ENCODE measurements at regions not wholly inside any gene's neighbourhood (a gene's known extent, or its start where the extent isn't known, plus 50 kb on each side); places are given as distances from the start of the nearest gene placed in this dataset.
"Not testable (repeated sequence)": the region's sequence is repeated elsewhere in the genome, so short reads cannot be mapped to it uniquely, and the experiment has no call there.

DNA sequence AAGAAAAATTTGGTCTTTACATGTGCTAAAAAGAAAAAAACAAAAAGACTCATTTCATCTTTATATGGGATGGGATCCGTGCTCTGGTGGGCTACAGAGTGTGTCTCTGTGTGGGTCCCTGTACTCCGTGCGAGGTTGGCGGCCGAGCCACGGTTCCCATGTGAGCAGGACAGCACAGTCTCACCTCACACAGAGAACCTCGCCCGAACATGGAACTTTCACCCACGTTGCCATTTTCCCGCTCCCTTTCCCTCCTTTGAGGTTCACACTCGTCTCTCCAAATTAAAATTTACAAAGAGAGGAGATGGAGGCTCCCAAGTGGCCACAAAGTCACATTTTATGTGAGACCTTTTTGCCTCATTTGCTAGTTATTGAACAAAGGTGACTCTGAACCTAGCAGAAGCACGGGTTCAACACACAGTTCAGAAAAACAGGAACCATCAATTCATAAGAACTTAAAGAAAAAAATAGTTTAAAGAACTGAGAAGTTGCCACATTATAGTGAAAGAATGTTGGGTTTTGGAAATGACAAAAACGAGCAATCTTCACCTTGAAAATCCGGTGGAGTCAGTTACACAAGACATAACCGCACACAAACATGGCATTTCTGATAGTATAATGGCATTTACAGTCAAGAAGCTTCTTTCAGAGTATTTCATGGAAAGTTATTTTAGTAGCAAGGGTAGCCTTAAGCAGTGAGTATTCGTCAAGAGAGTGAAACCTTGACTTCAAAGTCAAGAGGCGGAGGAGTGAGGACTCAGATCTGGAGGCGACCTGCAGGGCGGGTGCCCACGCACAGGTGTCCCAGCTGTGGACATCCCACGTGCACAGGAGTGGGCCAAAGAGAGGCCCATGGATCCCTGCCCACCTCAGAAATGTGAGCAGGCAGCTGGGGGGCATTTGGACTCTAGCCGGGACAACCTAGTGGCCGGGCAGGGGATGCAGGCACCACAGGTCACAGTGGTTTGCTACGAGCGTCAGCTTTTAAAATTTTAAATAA lies 277.2 kb upstream of the PLGLB2 start:
- DNase-seq (ENCODE audit: low spot score); H3K4me1 ChIP-seq (ENCODE audit: control insufficient read depth in 1 of 2, low read depth in 2 of 2); H3K4me3 ChIP-seq; H3K9me3 ChIP-seq; H3K27me3 ChIP-seq (replicated peaks; ENCODE audit: insufficient read depth); H3K27ac ChIP-seq; ATAC-seq (ENCODE audit: insufficient number of reproducible peaks, low FRiP score, low read depth); H3K36me3 ChIP-seq: not testable (repeated sequence)

GRCh38 chr2:87471478-87471877 lies 276.4 kb upstream of the PLGLB2 start:
- ATAC-seq (ENCODE audit: insufficient number of reproducible peaks, low FRiP score, low read depth); DNase-seq (ENCODE audit: low spot score); H3K9me3 ChIP-seq; H3K36me3 ChIP-seq; H3K27ac ChIP-seq; H3K4me1 ChIP-seq (ENCODE audit: control insufficient read depth in 1 of 2, low read depth in 2 of 2); H3K27me3 ChIP-seq (replicated peaks; ENCODE audit: insufficient read depth); H3K4me3 ChIP-seq: not testable (repeated sequence)

DNA sequence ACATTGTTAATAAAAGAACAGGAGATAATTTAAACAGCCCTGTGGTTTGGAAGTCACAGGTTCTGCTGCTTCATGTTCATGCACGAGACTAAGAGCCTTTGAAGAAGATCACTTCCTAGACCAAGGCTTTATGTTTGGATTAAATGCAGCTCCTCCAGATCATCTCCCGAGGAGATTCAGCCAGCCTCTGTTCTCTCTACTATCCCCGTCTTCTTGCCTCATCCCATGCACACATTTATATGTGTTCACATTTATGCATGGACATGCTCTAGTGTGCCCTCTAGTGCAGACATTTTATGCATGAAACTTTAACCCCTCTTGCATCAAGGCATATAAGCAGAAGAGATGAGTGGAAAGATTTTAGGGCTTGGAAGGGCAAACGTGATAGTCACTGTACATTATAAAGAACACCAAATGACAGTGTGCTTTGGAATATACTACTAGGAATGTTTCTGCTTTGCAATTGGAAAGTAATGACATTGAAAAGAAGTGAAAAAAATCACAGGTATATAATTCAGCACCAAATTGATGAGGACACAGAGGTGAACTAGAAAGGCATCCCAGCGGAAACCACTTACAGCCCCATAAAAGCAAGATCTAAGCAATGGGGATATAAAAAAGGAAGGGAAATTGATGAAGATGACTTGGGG lies 271.5 kb upstream of the PLGLB2 start:
- not testable (repeated sequence) for H3K27me3 ChIP-seq (replicated peaks; ENCODE audit: insufficient read depth); H3K4me3 ChIP-seq; H3K27ac ChIP-seq; ATAC-seq (ENCODE audit: insufficient number of reproducible peaks, low FRiP score, low read depth); H3K4me1 ChIP-seq (ENCODE audit: control insufficient read depth in 1 of 2, low read depth in 2 of 2); DNase-seq (ENCODE audit: low spot score); H3K9me3 ChIP-seq; H3K36me3 ChIP-seq

DNA sequence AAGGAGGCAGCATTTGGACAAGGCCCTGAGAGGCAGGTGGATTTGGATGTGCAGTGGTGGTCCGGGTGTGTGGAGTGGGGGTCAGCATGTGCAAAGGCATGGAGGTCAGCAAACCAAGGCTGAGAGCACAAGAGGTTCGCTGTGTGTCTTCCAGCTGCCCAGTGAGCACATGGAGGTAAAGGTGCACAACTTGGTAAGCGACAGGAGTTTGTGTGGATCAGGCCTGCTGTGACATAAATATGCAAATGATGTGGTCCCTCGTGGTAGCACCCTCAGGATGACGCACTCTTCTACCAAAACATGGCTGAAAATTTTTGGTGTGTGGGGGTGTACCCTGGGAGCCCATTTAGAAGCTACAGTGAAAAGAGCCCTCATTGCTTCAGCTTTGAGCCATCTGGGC lies 271.0 kb upstream of the PLGLB2 start:
- not testable (repeated sequence) for H3K36me3 ChIP-seq; H3K4me3 ChIP-seq; H3K4me1 ChIP-seq (ENCODE audit: control insufficient read depth in 1 of 2, low read depth in 2 of 2); H3K27ac ChIP-seq; H3K27me3 ChIP-seq (replicated peaks; ENCODE audit: insufficient read depth); ATAC-seq (ENCODE audit: insufficient number of reproducible peaks, low FRiP score, low read depth); DNase-seq (ENCODE audit: low spot score); H3K9me3 ChIP-seq

GRCh38 chr2:87477669-87478428 lies 270.0 kb upstream of the PLGLB2 start:
- peak; percentile 11 for ATAC-seq (ENCODE audit: insufficient number of reproducible peaks, low FRiP score, low read depth)
- H3K9me3 ChIP-seq; DNase-seq (ENCODE audit: low spot score); H3K36me3 ChIP-seq; H3K4me3 ChIP-seq; H3K27ac ChIP-seq; H3K27me3 ChIP-seq (replicated peaks; ENCODE audit: insufficient read depth); H3K4me1 ChIP-seq (ENCODE audit: control insufficient read depth in 1 of 2, low read depth in 2 of 2): not testable (repeated sequence)

- not testable (repeated sequence) for H3K4me1 ChIP-seq (ENCODE audit: control insufficient read depth in 1 of 2, low read depth in 2 of 2); ATAC-seq (ENCODE audit: insufficient number of reproducible peaks, low FRiP score, low read depth); H3K27me3 ChIP-seq (replicated peaks; ENCODE audit: insufficient read depth); H3K9me3 ChIP-seq; H3K4me3 ChIP-seq; H3K36me3 ChIP-seq; DNase-seq (ENCODE audit: low spot score); H3K27ac ChIP-seq
Measured at GRCh38 chr2:87478911-87479310, 269.0 kb upstream of the PLGLB2 start.

- not testable (repeated sequence) for DNase-seq (ENCODE audit: low spot score); H3K36me3 ChIP-seq; H3K9me3 ChIP-seq; H3K4me3 ChIP-seq; H3K4me1 ChIP-seq (ENCODE audit: control insufficient read depth in 1 of 2, low read depth in 2 of 2); H3K27ac ChIP-seq; H3K27me3 ChIP-seq (replicated peaks; ENCODE audit: insufficient read depth); ATAC-seq (ENCODE audit: insufficient number of reproducible peaks, low FRiP score, low read depth)
Measured at GRCh38 chr2:87483093-87483680, 264.7 kb upstream of the PLGLB2 start.

- not testable (repeated sequence) for H3K27ac ChIP-seq; H3K4me1 ChIP-seq (ENCODE audit: control insufficient read depth in 1 of 2, low read depth in 2 of 2); DNase-seq (ENCODE audit: low spot score); H3K4me3 ChIP-seq; H3K36me3 ChIP-seq; H3K27me3 ChIP-seq (replicated peaks; ENCODE audit: insufficient read depth); ATAC-seq (ENCODE audit: insufficient number of reproducible peaks, low FRiP score, low read depth); H3K9me3 ChIP-seq
Measured at GRCh38 chr2:87484363-87484762, 263.5 kb upstream of the PLGLB2 start.

DNA sequence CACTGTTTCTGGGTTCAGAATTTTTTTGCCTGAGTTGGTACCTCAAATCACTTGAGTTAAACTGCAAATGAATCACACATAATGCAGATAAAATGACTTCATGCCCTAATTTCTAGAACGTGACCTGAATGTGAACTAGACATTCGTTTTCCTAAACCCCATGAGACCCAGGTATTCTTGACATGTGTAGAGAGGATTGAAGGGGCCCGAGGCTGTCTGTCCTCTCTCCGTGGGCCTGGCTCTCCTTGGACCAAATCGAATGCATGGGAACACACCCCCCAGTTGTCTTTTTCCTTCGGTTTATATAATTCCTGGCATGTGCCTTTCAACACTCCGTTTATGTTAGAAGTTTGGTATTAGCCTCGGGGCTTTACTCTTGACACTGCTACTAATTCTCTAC lies 262.4 kb upstream of the PLGLB2 start:
- Histone ChIP-seq H3K4me3 (peak overlapping the region; percentile 53), H3K27ac (peak overlapping the region in 1 of 2 donors; percentile 49)
- H3K36me3 ChIP-seq; H3K9me3 ChIP-seq; DNase-seq (ENCODE audit: low spot score); H3K4me1 ChIP-seq (ENCODE audit: control insufficient read depth in 1 of 2, low read depth in 2 of 2); ATAC-seq (ENCODE audit: insufficient number of reproducible peaks, low FRiP score, low read depth); H3K27me3 ChIP-seq (replicated peaks; ENCODE audit: insufficient read depth): not testable (repeated sequence)

GRCh38 chr2:87485884-87486283 lies 262.0 kb upstream of the PLGLB2 start:
- ATAC-seq (ENCODE audit: insufficient number of reproducible peaks, low FRiP score, low read depth): peak; percentile 70
- not testable (repeated sequence) for H3K36me3 ChIP-seq; H3K9me3 ChIP-seq; DNase-seq (ENCODE audit: low spot score); H3K27me3 ChIP-seq (replicated peaks; ENCODE audit: insufficient read depth); H3K4me1 ChIP-seq (ENCODE audit: control insufficient read depth in 1 of 2, low read depth in 2 of 2)
- H3K27ac ChIP-seq: peak overlapping the region in 1 of 2 donors; percentile 70
- H3K4me3 ChIP-seq: peak overlapping the region; percentile 53

GRCh38 chr2:87486413-87486812 lies 261.5 kb upstream of the PLGLB2 start:
- not testable (repeated sequence) for DNase-seq (ENCODE audit: low spot score); ATAC-seq (ENCODE audit: insufficient number of reproducible peaks, low FRiP score, low read depth); H3K9me3 ChIP-seq; H3K4me1 ChIP-seq (ENCODE audit: control insufficient read depth in 1 of 2, low read depth in 2 of 2); H3K36me3 ChIP-seq; H3K27me3 ChIP-seq (replicated peaks; ENCODE audit: insufficient read depth)
- H3K27ac ChIP-seq: peak overlapping the region; percentile 61 to 70
- H3K4me3 ChIP-seq: peak overlapping the region; percentile 53

DNA sequence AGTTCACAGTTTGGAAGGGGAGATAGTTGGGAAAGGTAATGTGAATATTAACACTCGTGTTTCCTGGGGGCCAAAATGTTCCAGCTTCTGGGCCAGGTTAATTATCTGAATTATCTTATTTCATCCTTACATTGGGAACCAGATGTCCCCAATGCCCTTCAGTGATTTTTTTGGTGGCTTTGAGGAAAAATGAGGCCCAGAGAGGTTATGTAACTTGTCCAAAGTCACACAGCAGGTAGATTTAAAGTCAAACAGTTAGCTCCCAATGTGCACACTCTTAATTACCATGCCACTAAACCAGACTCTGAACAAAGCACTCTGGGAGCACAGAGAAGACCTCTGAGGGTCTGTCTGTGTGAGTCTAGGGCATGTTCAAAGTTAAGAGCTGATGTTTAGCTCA lies 259.9 kb upstream of the PLGLB2 start:
- not testable (repeated sequence) for H3K4me1 ChIP-seq (ENCODE audit: control insufficient read depth in 1 of 2, low read depth in 2 of 2); H3K9me3 ChIP-seq; H3K27ac ChIP-seq; H3K36me3 ChIP-seq; DNase-seq (ENCODE audit: low spot score); H3K4me3 ChIP-seq; H3K27me3 ChIP-seq (replicated peaks; ENCODE audit: insufficient read depth); ATAC-seq (ENCODE audit: insufficient number of reproducible peaks, low FRiP score, low read depth)

Measured in thoracic aorta (tissue), 2 donors.